Heart left ventricle (tissue), 16 donors: ENCODE measurements at regions not wholly inside any gene's neighbourhood (a gene's known extent, or its start where the extent isn't known, plus 50 kb on each side); places are given as distances from the start of the nearest gene placed in this dataset.

Experiments
- ATAC-seq, 4 donors: fragments of 200-7000 bp; cut with Tn5 transposase; one replicate each; pipeline ENCODE4 v1.9.1; 2020 to 2022; ENCODE audit warnings: moderate library complexity in 4 of 4, mild to moderate bottlenecking in 3 of 4, moderate number of reproducible peaks in 1 of 4
- DNase-seq, 5 donors: peaks; one replicate each; pipeline ENCODE4 v3.0.0-alpha.2; 2020
- H3K27ac ChIP-seq, 12 donors: fragments of 200-600 bp; sonication (generic) in 4 of 12; one replicate each; pipeline versions ENCODE4 v1.5.0 to v1.8.0; 2016 to 2022; ENCODE audit warnings: mild to moderate bottlenecking in 2 of 12
- H3K27me3 ChIP-seq, 9 donors: fragments of 200-600 bp; sonication (generic) in 2 of 9; one replicate each; pipeline versions ENCODE4 v1.5.1 to v1.8.0; 2016 to 2022; ENCODE audit warnings: mild to moderate bottlenecking in 3 of 9
- H3K36me3 ChIP-seq, 9 donors: fragments of 200-600 bp; sonication (generic) in 2 of 9; one replicate each; pipeline versions ENCODE4 v1.5.0 to v1.8.0; 2018 to 2022; ENCODE audit warnings: mild to moderate bottlenecking in 2 of 9
- H3K4me1 ChIP-seq, 12 donors: fragments of 200-600 bp; sonication (generic) in 4 of 12; one replicate each; pipeline versions ENCODE4 v1.5.0 to v1.8.0; 2016 to 2022; ENCODE audit warnings: mild to moderate bottlenecking in 3 of 12
- H3K4me3 ChIP-seq, 12 donors: fragments of 200-600 bp; sonication (generic) in 4 of 12; one replicate each; pipeline versions ENCODE4 v1.5.0 to v1.8.0; 2017 to 2022; ENCODE audit warnings: mild to moderate bottlenecking in 9 of 12, moderate library complexity in 4 of 12
- H3K9me3 ChIP-seq, 12 donors: fragments of 200-600 bp; sonication (generic) in 4 of 12; one replicate each; pipeline versions ENCODE4 v1.5.0 to v1.8.0; 2016 to 2022; ENCODE audit warnings: mild to moderate bottlenecking in 1 of 12
- POLR2A ChIP-seq, 2 donors: fragments of 450-650 bp; IDR thresholded peaks; one replicate each; pipeline ENCODE4 v1.6.1; 2017; ENCODE audit warnings: antibody characterized with exemption in 2 of 2, mild to moderate bottlenecking in 2 of 2, moderate library complexity in 2 of 2
- WGBS, 4 donors: extraction: QIAGEN DNeasy Blood & Tissue Kit in 2 of 4; methylation state at CpG; one replicate each; pipeline versions ENCODE4 v1.1.5 to v1.1.7; 2013 to 2018; 5-methylcytosine and 5-hydroxymethylcytosine counted together
- intact Hi-C, 10 donors: fragments of 100-400 bp; cut with DNase I; formaldehyde crosslinking; loops; one replicate each; pipeline versions ENCODE4 v1.11.1 to v1.14.2; 2022
- TF ChIP-seq, protein P1 (sequence below), 12 donors: fragments of 200-600 bp; sonication (generic) in 4 of 12; IDR thresholded peaks; one replicate each; pipeline versions ENCODE4 v1.5.0 to v1.8.0; 2018 to 2022; ENCODE audit warnings: antibody characterized with exemption in 12 of 12, mild to moderate bottlenecking in 5 of 12
- donor health status: ischemic (EF 13 %, LVEDD 7.1; RV severe dilation, severe dysfunction).
- donor health status: healthy with polysubstance abuse.
- donor health status: DM: no; HTN: yes; CAD: no.
- donor health status: DM: no; HTN: no; CAD: no.
- donor health status: ischemic (EF 25% LVEDD 6.9; RV normal size, moderate dysfunction).
- donor health status: ischemic (EF 25% LVEDD 5.7; RV mildly dilated, moderate dysfunction).
- donor health status: healthy.
- donor health status: DM: yes; HTN: yes; CAD: no.
- donor health status: ischemic (EF 35%, LVEDD 5.7; RV mildly dilated, moderate dysfunction).
- donor health status: nonischemic (EF 11% LVEDD 7.7; RV severe dilation, severe dysfunction).
- donor health status: DM: yes; HTN: yes; CAD: no.
- donor health status: PGD.
- donor health status: ischemic (EF 29% LVEDD 5.4; RV normal size, mild dysfunction).
- donor health status: nonischemic (EF 23%, LVEDD 6.1; RV moderate dilation, normal function).

DNA sequence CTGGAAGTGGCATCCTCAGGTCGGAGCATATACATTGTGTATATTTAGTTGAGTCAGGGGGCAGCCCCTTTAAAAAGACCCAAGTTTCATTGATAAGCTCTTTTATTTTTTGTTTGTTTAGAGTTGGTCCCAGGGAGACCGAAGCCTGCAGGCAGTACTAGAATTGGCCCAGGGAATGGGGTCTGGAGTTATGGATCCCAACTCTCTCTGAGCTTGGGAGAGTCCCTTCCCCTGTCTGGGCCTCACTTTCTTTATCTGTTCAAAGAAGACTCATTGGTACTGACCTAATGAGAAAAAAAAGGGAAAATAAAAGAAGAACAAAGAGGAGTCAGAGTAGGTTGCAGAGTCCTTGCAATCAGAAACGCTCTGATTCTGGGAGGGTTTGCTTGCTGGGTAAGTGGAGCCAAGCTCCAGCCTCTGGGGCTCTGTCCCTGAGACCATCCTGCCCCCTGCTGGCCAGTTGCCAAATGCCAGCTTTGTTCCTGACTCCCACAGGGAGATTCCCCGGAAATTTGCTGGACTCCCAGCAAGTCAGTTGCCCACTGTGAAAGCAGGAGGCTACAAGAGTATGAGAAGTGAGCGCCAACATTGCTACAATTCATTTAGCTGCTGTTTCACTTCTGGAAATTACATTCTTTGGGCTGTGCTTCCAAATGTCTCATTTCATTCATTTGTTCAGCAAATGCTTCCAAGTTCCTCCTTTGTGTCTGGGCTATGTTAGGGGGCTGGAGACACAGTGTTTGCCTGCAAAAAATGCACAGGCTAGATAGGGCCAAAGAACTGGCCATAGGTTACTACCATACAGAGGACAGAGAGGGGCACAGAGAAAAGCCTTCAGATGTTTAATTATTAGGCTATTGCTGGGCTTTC is 156.2 kb downstream of the MELK start:
- Histone ChIP-seq H3K27ac (no peak overlapping the region), H3K9me3 (peaks cover 0 to 5% (median 0%) of the 10 kb centered on the region in 12 donors), H3K4me3 (no peak overlapping the region), H3K4me1 (no peaks in the 10 kb centered on the region), H3K27me3 (peaks cover 0 to 4% (median 0%) of the 10 kb centered on the region in 9 donors), H3K36me3 (no peaks in the 10 kb centered on the region)
- DNase-seq (peak in 3 of 5 donors; percentile 19 to 75 (median 26)), ATAC-seq (no peak)
- intact Hi-C loops = no loop called here
- 34 to 48% (median 42%) methylated on average over 5 of the region's 5 CpGs for WGBS, 4 donors
- TF ChIP-seq, protein P1, sequence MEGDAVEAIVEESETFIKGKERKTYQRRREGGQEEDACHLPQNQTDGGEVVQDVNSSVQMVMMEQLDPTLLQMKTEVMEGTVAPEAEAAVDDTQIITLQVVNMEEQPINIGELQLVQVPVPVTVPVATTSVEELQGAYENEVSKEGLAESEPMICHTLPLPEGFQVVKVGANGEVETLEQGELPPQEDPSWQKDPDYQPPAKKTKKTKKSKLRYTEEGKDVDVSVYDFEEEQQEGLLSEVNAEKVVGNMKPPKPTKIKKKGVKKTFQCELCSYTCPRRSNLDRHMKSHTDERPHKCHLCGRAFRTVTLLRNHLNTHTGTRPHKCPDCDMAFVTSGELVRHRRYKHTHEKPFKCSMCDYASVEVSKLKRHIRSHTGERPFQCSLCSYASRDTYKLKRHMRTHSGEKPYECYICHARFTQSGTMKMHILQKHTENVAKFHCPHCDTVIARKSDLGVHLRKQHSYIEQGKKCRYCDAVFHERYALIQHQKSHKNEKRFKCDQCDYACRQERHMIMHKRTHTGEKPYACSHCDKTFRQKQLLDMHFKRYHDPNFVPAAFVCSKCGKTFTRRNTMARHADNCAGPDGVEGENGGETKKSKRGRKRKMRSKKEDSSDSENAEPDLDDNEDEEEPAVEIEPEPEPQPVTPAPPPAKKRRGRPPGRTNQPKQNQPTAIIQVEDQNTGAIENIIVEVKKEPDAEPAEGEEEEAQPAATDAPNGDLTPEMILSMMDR (IDR thresholded peaks at IDR 0.05) = peak in 7 of 12 donors; percentile 30 to 62 (median 38)
- TF ChIP-seq POLR2A (IDR thresholded peaks at IDR 0.05) = no peak

DNA sequence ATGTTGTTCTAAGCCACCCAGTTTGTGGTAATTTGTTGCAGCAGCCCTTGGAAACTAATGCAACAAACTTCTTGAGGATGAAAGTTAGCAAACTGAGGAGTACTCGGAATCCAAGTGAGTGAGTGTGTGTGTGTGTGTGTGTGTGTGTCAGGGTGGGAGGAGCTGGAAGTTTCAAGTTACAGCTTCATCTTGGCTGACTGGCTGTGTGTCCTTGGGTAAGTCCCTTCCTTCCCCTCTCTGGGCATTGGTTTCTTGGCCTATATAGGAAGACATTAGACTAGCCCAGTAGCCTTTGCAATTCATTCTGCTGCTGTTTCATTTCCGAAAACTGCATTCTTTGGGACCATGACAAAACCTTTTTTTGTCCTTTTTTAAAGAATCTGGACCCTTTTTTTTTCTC is 157.2 kb downstream of the MELK start:
- DNase-seq (no peak), ATAC-seq (no peak)
- no peaks in the 10 kb centered on the region for H3K36me3 ChIP-seq
- H3K27me3 ChIP-seq = peaks cover 0 to 9% (median 0%) of the 10 kb centered on the region in 9 donors
- TF ChIP-seq, protein P1 (IDR thresholded peaks at IDR 0.05) = no peak
- H3K4me3 ChIP-seq = no peak overlapping the region
- no peaks in the 10 kb centered on the region for H3K4me1 ChIP-seq
- intact Hi-C loops = no loop called here
- H3K27ac ChIP-seq = no peak overlapping the region
- WGBS, 4 donors = 64 to 69% (median 67%) methylated on average over 2 of the region's 2 CpGs
- H3K9me3 ChIP-seq = peaks cover 0 to 5% (median 0%) of the 10 kb centered on the region in 12 donors

DNA sequence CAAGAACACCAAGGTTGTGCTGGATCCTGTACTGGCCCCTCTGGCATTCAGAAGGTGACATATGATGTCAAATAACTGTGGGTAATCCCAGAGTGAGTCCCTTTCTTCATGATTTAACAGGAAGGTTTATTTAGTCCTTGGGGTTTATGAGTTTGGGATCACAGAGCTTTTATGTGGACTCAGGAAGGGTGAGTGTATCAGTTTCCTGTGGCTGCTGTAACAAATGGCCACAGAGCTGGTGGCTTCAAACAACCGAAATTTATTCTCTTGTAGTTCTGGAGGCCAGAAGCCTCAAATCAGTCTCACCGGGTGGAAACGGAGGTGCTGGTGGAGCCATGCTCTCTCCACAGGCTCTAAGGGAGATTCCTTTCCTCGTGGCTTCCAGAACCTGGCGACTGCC is 157.7 kb downstream of the MELK start:
- 62 to 84% (median 82%) methylated on average over 5 of the region's 5 CpGs for WGBS, 4 donors
- TF ChIP-seq, protein P1 (IDR thresholded peaks at IDR 0.05) = no peak
- no peak for TF ChIP-seq POLR2A (IDR thresholded peaks at IDR 0.05)
- Histone ChIP-seq H3K36me3 (no peaks in the 10 kb centered on the region), H3K4me3 (no peak overlapping the region), H3K27ac (no peak overlapping the region), H3K9me3 (peaks cover 0 to 5% (median 0%) of the 10 kb centered on the region in 12 donors), H3K27me3 (peaks cover 0 to 14% (median 0%) of the 10 kb centered on the region in 9 donors), H3K4me1 (no peaks in the 10 kb centered on the region)
- DNase-seq (no peak), ATAC-seq (no peak)
- intact Hi-C loops = no loop called here

DNA sequence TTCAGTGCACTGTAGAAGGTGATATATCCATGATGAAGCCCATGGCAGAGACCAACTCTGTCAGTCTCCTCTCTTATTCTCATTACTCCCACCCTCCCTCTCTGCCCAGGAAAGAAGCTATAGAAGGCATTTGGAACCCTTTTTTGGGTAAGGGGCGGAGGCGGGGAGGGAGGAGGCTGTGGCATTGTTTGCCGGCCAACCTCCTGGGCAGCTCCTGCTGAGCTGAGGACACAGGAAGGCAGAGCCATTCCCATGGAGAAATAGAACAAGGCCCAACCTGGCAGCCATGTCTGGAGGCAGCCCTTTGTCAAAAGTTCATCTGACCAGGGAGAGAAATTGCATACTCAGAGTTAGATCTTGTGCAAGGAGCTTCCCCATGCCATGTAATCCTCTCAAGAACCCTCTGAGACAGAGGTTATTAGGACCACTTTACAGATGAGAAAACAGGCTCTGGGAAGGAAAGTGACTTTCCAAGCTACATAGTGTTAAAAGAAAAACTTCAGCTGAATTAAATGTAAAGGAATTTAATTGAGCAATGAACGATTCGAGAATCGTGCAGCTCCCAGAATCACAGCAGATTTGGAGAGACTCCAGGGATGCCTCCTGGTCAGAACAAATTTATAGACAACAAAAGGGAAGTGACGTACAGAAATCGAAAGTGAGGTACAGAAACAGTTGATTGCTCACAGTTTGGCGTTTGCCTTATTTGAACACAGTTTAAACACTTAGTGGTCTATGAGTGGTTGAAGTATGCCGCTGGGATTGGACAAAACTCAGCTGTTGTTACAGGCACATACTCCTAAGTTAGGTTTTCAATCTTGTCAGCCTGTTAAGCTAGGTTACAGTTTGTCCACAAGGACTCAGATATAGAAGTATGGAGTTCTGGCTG is 158.6 kb downstream of the MELK start:
- ATAC-seq (no peak), DNase-seq (no peak)
- intact Hi-C loops = no loop called here
- Histone ChIP-seq H3K27me3 (peaks cover 0 to 22% (median 0%) of the 10 kb centered on the region in 9 donors), H3K9me3 (peaks cover 0 to 5% (median 0%) of the 10 kb centered on the region in 12 donors), H3K4me3 (no peak overlapping the region), H3K36me3 (no peaks in the 10 kb centered on the region), H3K4me1 (no peaks in the 10 kb centered on the region), H3K27ac (no peak overlapping the region)
- TF ChIP-seq, protein P1 (IDR thresholded peaks at IDR 0.05) = no peak
- TF ChIP-seq POLR2A (IDR thresholded peaks at IDR 0.05) = no peak
- 65 to 76% (median 74%) methylated on average over 10 of the region's 10 CpGs for WGBS, 4 donors
